Upper lobe of right lung (tissue), 1 donor: ENCODE measurements at regions not wholly inside any gene's neighbourhood (a gene's known extent, or its start where the extent isn't known, plus 50 kb on each side); places are given as distances from the start of the nearest gene placed in this dataset.

Source experiments
- ATAC-seq: fragments of 200-7000 bp; cut with Tn5 transposase; one replicate; pipeline ENCODE4 v1.9.1; 2020; ENCODE audit warnings: mild to moderate bottlenecking, moderate library complexity
- DNase-seq: peaks from one replicate; pipeline ENCODE4 v3.0.0-alpha.2; 2020
- H3K27ac ChIP-seq: fragments of 200-600 bp; one replicate; pipeline ENCODE4 v1.8.0; 2022
- H3K27me3 ChIP-seq: fragments of 200-600 bp; one replicate; pipeline ENCODE4 v1.8.0; 2022; ENCODE audit warnings: mild to moderate bottlenecking
- H3K36me3 ChIP-seq: fragments of 200-600 bp; one replicate; pipeline ENCODE4 v1.8.0; 2022
- H3K4me1 ChIP-seq: fragments of 200-600 bp; one replicate; pipeline ENCODE4 v1.8.0; 2022
- H3K4me3 ChIP-seq: fragments of 200-600 bp; one replicate; pipeline ENCODE4 v1.8.0; 2022; ENCODE audit warnings: mild to moderate bottlenecking
- H3K9me3 ChIP-seq: fragments of 200-600 bp; one replicate; pipeline ENCODE4 v1.8.0; 2022
- intact Hi-C: fragments of 100-400 bp; cut with DNase I; formaldehyde crosslinking; loops from one replicate; pipeline ENCODE4 v1.11.0; 2022
- TF ChIP-seq, protein P1 (sequence below): fragments of 200-600 bp; IDR thresholded peaks from one replicate; pipeline ENCODE4 v1.8.0; 2022; ENCODE audit warnings: antibody characterized with exemption
- donor health status: DM: no; HTN: yes; CAD: no; lungs with severe emphysema.

DNA sequence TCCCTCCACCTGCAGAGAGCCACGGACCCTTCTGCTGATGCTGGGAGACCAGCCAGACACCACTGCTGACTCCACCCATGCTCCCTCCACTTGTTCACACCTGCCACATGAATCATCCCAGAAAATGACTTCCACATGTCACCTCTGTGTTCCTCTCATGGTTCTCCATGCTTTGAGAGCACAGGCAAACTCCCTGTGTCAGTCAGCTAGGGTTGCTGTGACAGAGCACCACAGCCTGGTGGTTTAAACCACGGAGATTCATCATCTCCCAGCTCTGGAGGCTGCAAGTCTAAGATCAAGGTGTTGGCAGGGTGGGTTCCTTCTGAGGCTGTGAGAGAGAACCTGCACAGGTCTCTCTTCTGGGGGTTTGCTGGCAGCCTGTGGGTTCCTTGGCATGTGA lies 381.4 kb downstream of the GADD45G start:
- no peak for ATAC-seq
- intact Hi-C loops = no loop called here
- Histone ChIP-seq H3K27ac (no peak overlapping the region), H3K36me3 (no peaks in the 10 kb centered on the region), H3K4me3 (no peak overlapping the region), H3K27me3 (no peaks in the 10 kb centered on the region), H3K9me3 (no peaks in the 10 kb centered on the region), H3K4me1 (no peaks in the 10 kb centered on the region)
- TF ChIP-seq, protein P1, sequence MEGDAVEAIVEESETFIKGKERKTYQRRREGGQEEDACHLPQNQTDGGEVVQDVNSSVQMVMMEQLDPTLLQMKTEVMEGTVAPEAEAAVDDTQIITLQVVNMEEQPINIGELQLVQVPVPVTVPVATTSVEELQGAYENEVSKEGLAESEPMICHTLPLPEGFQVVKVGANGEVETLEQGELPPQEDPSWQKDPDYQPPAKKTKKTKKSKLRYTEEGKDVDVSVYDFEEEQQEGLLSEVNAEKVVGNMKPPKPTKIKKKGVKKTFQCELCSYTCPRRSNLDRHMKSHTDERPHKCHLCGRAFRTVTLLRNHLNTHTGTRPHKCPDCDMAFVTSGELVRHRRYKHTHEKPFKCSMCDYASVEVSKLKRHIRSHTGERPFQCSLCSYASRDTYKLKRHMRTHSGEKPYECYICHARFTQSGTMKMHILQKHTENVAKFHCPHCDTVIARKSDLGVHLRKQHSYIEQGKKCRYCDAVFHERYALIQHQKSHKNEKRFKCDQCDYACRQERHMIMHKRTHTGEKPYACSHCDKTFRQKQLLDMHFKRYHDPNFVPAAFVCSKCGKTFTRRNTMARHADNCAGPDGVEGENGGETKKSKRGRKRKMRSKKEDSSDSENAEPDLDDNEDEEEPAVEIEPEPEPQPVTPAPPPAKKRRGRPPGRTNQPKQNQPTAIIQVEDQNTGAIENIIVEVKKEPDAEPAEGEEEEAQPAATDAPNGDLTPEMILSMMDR = no peak
- no peak for DNase-seq

DNA sequence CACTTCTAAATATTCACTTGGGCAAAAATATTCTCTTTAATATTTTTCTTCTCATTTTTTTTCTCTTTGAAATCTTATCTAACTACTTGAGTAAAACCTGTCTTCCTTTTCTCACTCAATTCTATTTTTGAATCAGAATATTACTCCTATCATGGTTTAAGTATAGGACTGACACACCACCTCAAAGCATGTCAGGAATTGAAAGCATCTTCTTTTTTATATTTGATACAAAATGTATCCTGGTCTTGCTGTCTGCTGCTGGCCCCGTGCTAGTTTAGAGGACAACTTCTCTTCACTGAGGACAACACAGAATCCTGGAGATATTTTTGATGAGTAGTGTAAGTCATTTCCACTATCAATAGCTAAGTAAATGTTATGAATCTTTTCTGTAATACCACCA lies 383.6 kb downstream of the GADD45G start:
- H3K27ac ChIP-seq = no peak overlapping the region
- no peaks in the 10 kb centered on the region for H3K36me3 ChIP-seq
- no peaks in the 10 kb centered on the region for H3K27me3 ChIP-seq
- no peak overlapping the region for H3K4me3 ChIP-seq
- ATAC-seq = no peak
- peaks cover 13% of the 10 kb centered on the region for H3K4me1 ChIP-seq
- DNase-seq = no peak
- intact Hi-C loops = no loop called here
- TF ChIP-seq, protein P1 = no peak
- H3K9me3 ChIP-seq = no peaks in the 10 kb centered on the region

DNA sequence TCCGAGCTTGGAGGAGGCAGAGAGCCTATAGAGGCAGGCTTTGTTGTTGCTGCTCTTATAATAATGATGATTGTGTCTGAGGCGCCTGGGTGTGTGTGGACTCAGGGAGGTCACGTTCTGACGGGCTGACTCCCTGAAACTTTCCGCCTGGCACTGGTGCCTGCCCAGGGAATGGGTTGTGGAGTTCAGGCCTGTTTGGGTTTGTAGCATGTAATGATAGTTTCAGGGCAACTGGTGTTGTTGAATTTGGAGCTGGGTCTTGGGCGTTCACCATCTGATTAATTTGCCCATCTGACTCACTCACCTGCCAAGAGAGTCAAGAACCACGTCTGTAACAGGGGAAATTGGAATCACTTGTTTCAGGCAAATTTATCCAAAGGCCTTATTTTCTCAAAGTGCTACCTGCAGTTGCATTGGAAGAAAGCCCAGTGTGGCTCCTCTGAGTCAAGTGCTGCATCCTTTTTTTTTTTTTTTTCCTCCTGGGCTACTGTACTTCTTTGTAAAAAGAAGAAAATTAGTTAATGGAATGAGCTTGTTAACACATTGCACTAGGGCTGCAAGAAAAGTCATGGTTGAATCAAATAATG lies 386.5 kb downstream of the GADD45G start:
- DNase-seq (no peak), ATAC-seq (no peak)
- TF ChIP-seq, protein P1 = no peak
- Histone ChIP-seq H3K4me1 (peaks cover 28% of the 10 kb centered on the region), H3K36me3 (no peaks in the 10 kb centered on the region), H3K4me3 (no peak overlapping the region), H3K27me3 (no peaks in the 10 kb centered on the region), H3K9me3 (no peaks in the 10 kb centered on the region), H3K27ac (no peak overlapping the region)
- intact Hi-C loops = no loop called here

DNA sequence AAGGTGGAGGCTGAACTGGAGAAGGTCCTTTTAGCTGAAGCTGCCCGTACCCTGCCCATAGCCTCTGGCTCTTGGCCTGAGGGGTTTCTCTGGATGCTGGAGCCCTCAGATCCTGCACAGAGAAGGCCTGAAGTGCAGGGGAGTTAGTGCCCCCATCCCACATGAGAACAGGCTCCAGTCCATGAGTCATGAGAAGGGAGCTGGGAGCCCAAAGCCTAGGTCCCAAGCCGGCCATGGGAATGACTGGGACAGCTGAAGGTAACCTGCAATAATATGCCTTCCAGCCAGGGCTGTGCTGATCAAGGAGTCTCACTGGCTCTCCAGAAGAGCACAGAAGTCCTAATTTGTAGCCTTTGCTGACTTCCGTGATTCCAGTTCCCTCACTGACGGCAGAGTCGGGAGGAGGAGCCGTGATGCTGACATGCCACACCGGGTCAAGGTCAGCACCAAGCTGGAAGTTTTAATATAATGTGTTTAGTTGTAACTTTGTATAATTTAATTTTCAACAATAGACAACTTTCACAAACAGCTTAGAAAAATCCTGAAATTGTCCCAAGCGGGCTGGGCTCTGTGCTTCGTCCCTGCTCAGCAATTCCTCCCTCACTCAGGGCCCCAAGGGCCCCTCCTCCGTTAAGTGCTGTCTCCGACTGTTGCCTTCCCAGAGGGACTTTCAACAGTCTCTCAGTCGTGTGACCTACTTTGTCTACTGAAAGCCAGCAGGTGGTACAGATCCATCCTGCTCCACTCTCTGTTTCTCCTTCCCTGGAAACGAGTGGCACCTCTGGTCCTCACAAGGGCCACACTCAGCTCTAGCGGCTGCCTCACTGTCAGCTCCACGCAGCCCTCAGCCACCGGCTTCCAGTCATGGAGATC lies 387.8 kb downstream of the GADD45G start:
- Histone ChIP-seq H3K27me3 (no peaks in the 10 kb centered on the region), H3K36me3 (no peaks in the 10 kb centered on the region), H3K9me3 (no peaks in the 10 kb centered on the region), H3K4me1 (peaks cover 28% of the 10 kb centered on the region), H3K27ac (no peak overlapping the region), H3K4me3 (no peak overlapping the region)
- DNase-seq = no peak
- intact Hi-C loops = no loop called here
- TF ChIP-seq, protein P1 = no peak
- peak; percentile 8 for ATAC-seq

DNA sequence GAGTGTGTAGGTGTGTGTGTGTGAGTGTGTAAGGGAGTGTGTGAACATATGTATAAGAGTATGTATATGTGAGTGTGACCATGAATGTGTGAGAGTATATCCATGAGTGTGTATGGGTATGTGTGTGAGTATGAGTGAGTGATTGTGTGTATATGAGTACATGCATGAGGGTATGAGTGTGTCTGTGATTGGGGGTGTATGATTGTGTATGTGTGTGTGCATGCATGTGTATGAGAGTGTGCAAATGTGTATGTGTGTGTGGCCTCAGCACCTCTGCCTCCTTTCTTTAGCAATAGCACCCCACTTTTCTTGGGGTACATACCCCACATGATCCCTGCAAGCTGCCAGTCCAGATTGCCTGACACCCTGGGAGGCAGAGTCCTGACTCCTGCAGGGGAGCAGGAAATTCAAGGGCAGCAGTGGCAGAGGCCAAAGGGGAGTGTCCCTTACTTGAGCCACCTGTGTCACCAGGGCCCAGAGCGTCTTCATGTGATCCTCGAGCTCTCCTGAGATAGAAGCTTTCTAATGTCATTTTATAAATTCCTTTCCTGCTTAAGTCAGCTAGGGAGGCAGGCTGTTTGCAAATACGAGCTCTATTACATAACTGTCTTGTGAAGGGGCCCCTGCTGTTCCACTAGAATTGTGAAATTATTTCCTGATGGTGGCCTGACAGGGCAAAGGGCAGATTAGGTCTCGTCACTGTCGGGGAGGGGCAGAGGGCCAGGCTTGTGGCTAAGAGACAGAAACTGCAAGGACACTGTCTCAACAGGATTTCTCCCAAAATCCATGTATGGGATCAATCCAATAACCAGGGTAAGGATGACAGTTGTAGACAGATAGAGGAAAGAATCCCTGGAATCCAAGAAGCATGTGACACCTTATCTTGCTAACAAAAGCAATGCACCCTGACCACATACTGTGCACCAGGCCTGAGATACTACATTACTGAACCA lies 389.1 kb downstream of the GADD45G start:
- peak overlapping the region; percentile 55 for H3K27ac ChIP-seq
- DNase-seq (peak; percentile 84), ATAC-seq (peak; percentile 83)
- TF ChIP-seq, protein P1 = no peak
- H3K27me3 ChIP-seq = no peaks in the 10 kb centered on the region
- H3K4me3 ChIP-seq = no peak overlapping the region
- H3K36me3 ChIP-seq = no peaks in the 10 kb centered on the region
- H3K9me3 ChIP-seq = no peaks in the 10 kb centered on the region
- intact Hi-C loops = no loop called here
- peaks cover 30% of the 10 kb centered on the region for H3K4me1 ChIP-seq
